IPS-20b (cell line): ENCODE measurements at regions not wholly inside any gene's neighbourhood (a gene's known extent, or its start where the extent isn't known, plus 50 kb on each side); places are given as distances from the start of the nearest gene placed in this dataset.

Experiments
- H3K27ac ChIP-seq: one replicate; pipeline ENCODE4 v1.5.1; 2013; ENCODE audit warnings: low read length
- H3K27me3 ChIP-seq: 2 replicates; pipeline ENCODE4 v1.6.1; 2013; ENCODE audit warnings: mild to moderate bottlenecking, low read length, inconsistent platforms; ENCODE audit not compliant: insufficient read depth
- H3K36me3 ChIP-seq: 2 replicates; pipeline ENCODE4 v1.6.1; 2013; ENCODE audit warnings: low read depth, mild to moderate bottlenecking, inconsistent platforms, low read length, moderate library complexity; ENCODE audit not compliant: insufficient read depth
- H3K4me1 ChIP-seq: 2 replicates; pipeline ENCODE4 v1.6.1; 2013; ENCODE audit warnings: mild to moderate bottlenecking, control low read depth, inconsistent platforms, low read length, moderate library complexity; ENCODE audit not compliant: insufficient read depth
- H3K4me3 ChIP-seq: 2 replicates; pipeline ENCODE4 v1.5.1; 2013; ENCODE audit warnings: mild to moderate bottlenecking, low read length, inconsistent platforms
- H3K9ac ChIP-seq: 2 replicates; pipeline ENCODE4 v1.6.1; 2013; ENCODE audit warnings: low read depth, mild to moderate bottlenecking, inconsistent platforms, low read length, moderate library complexity
- H3K9me3 ChIP-seq: 2 replicates; pipeline ENCODE4 v1.6.1; 2013; ENCODE audit warnings: mild to moderate bottlenecking, low read depth, low read length, inconsistent platforms; ENCODE audit not compliant: insufficient read depth

- H3K4me1 ChIP-seq, result no peaks in the 10 kb centered on the region
- H3K4me3 ChIP-seq, result no peak overlapping the region
- no peak overlapping the region for H3K27ac ChIP-seq
- no peak overlapping the region for H3K9ac ChIP-seq
- no peaks in the 10 kb centered on the region for H3K36me3 ChIP-seq
- no peaks in the 10 kb centered on the region for H3K9me3 ChIP-seq
- no peaks in the 10 kb centered on the region for H3K27me3 ChIP-seq
Measured at GRCh38 chr2:121862286-121862685, 106.8 kb downstream of the TSN start.

- H3K4me3 ChIP-seq, result no peak overlapping the region
- H3K27me3 ChIP-seq, result no peaks in the 10 kb centered on the region
- H3K9ac ChIP-seq, result no peak overlapping the region
- H3K4me1 ChIP-seq, result no peaks in the 10 kb centered on the region
- H3K9me3 ChIP-seq, result no peaks in the 10 kb centered on the region
- H3K27ac ChIP-seq, result no peak overlapping the region
- no peaks in the 10 kb centered on the region for H3K36me3 ChIP-seq
Measured at GRCh38 chr2:121865914-121866313, 110.5 kb downstream of the TSN start.

GRCh38 chr2:121866789-121867188 lies 111.3 kb downstream of the TSN start:
- H3K27me3 ChIP-seq, result no peaks in the 10 kb centered on the region
- no peaks in the 10 kb centered on the region for H3K36me3 ChIP-seq
- H3K9me3 ChIP-seq, result no peaks in the 10 kb centered on the region
- H3K9ac ChIP-seq, result no peak overlapping the region
- no peak overlapping the region for H3K4me3 ChIP-seq
- H3K4me1 ChIP-seq, result no peaks in the 10 kb centered on the region
- H3K27ac ChIP-seq, result no peak overlapping the region

- Histone ChIP-seq H3K36me3 (no peaks in the 10 kb centered on the region), H3K27me3 (no peaks in the 10 kb centered on the region), H3K27ac (no peak overlapping the region), H3K4me1 (no peaks in the 10 kb centered on the region), H3K4me3 (no peak overlapping the region), H3K9ac (no peak overlapping the region), H3K9me3 (no peaks in the 10 kb centered on the region)
Measured at GRCh38 chr2:121868652-121869051, 113.2 kb downstream of the TSN start.

GRCh38 chr2:121869363-121869762 lies 113.9 kb downstream of the TSN start:
- H3K36me3 ChIP-seq, result no peaks in the 10 kb centered on the region
- no peaks in the 10 kb centered on the region for H3K27me3 ChIP-seq
- no peaks in the 10 kb centered on the region for H3K4me1 ChIP-seq
- H3K4me3 ChIP-seq, result no peak overlapping the region
- H3K9ac ChIP-seq, result no peak overlapping the region
- H3K9me3 ChIP-seq, result no peaks in the 10 kb centered on the region
- H3K27ac ChIP-seq, result no peak overlapping the region

GRCh38 chr2:121869873-121870272 lies 114.4 kb downstream of the TSN start:
- Histone ChIP-seq H3K9ac (no peak overlapping the region), H3K4me1 (no peaks in the 10 kb centered on the region), H3K27me3 (no peaks in the 10 kb centered on the region), H3K9me3 (no peaks in the 10 kb centered on the region), H3K4me3 (no peak overlapping the region), H3K36me3 (no peaks in the 10 kb centered on the region), H3K27ac (no peak overlapping the region)

- Histone ChIP-seq H3K27me3 (no peaks in the 10 kb centered on the region), H3K36me3 (no peaks in the 10 kb centered on the region), H3K9ac (no peak overlapping the region), H3K4me1 (no peaks in the 10 kb centered on the region), H3K27ac (no peak overlapping the region), H3K9me3 (no peaks in the 10 kb centered on the region), H3K4me3 (no peak overlapping the region)
Measured at GRCh38 chr2:121872651-121873050, 117.2 kb downstream of the TSN start.

GRCh38 chr2:121873864-121874263 lies 118.4 kb downstream of the TSN start:
- Histone ChIP-seq H3K4me3 (no peak overlapping the region), H3K9me3 (no peaks in the 10 kb centered on the region), H3K9ac (no peak overlapping the region), H3K27me3 (no peaks in the 10 kb centered on the region), H3K4me1 (no peaks in the 10 kb centered on the region), H3K36me3 (no peaks in the 10 kb centered on the region), H3K27ac (no peak overlapping the region)

- Histone ChIP-seq H3K4me3 (no peak overlapping the region), H3K9me3 (no peaks in the 10 kb centered on the region), H3K27me3 (no peaks in the 10 kb centered on the region), H3K27ac (no peak overlapping the region), H3K9ac (no peak overlapping the region), H3K36me3 (no peaks in the 10 kb centered on the region), H3K4me1 (no peaks in the 10 kb centered on the region)
Measured at GRCh38 chr2:121875585-121876185, 120.2 kb downstream of the TSN start.

- no peaks in the 10 kb centered on the region for H3K4me1 ChIP-seq
- H3K9me3 ChIP-seq, result no peaks in the 10 kb centered on the region
- no peak overlapping the region for H3K9ac ChIP-seq
- no peaks in the 10 kb centered on the region for H3K36me3 ChIP-seq
- no peak overlapping the region for H3K4me3 ChIP-seq
- H3K27ac ChIP-seq, result no peak overlapping the region
- no peaks in the 10 kb centered on the region for H3K27me3 ChIP-seq
Measured at GRCh38 chr2:121877366-121877765, 121.9 kb downstream of the TSN start.

GRCh38 chr2:121880283-121880682 lies 124.8 kb downstream of the TSN start:
- Histone ChIP-seq H3K27ac (no peak overlapping the region), H3K9me3 (no peaks in the 10 kb centered on the region), H3K27me3 (no peaks in the 10 kb centered on the region), H3K4me1 (peaks cover 5% of the 10 kb centered on the region; the same call in 1 of the 2 replicates), H3K4me3 (no peak overlapping the region), H3K9ac (no peak overlapping the region), H3K36me3 (no peaks in the 10 kb centered on the region)

GRCh38 chr2:121881038-121881437 lies 125.6 kb downstream of the TSN start:
- Histone ChIP-seq H3K9ac (no peak overlapping the region), H3K36me3 (no peaks in the 10 kb centered on the region), H3K9me3 (no peaks in the 10 kb centered on the region), H3K4me3 (no peak overlapping the region), H3K27ac (no peak overlapping the region), H3K27me3 (no peaks in the 10 kb centered on the region), H3K4me1 (peaks cover 5% of the 10 kb centered on the region; the same call in 1 of the 2 replicates)
